AG10803 (cell line): ENCODE measurements at regions not wholly inside any gene's neighbourhood (a gene's known extent, or its start where the extent isn't known, plus 50 kb on each side); places are given as distances from the start of the nearest gene placed in this dataset.

ENCODE experiments used
- DNase-seq: peaks from one replicate; pipeline ENCODE4 v3.0.0; 2010; ENCODE audit warnings: low read depth
- H3K4me3 ChIP-seq: 2 replicates; pipeline ENCODE4 v1.5.1; 2011; ENCODE audit warnings: mild to moderate bottlenecking, low read length, control low read depth
- TF ChIP-seq, protein P1 (sequence below): conservative IDR thresholded peaks from 2 replicates; pipeline ENCODE4 v1.5.1; 2011; ENCODE audit warnings: mild to moderate bottlenecking, low read length, control low read depth, inconsistent platforms

DNA sequence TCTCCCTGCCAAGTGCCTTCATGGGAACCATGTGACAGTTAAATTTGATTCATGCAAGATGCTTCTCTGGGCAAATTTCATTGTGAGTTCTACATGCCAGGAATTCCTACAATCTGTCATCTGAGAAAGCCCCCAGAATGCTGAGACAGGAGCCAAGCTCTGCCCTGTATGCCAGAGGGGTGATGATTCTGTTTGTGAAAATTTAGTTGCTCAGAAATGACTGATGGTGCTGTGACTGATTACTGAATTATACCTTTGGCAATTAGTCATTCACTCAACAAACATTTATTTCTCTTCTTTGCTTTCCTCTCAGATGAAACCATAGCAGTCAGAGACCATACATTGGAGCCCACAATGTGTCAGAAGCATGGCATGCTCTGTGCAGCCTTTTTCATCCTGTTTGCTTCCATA is 69.0 kb upstream of the ZBED5 start:
- TF ChIP-seq, protein P1, sequence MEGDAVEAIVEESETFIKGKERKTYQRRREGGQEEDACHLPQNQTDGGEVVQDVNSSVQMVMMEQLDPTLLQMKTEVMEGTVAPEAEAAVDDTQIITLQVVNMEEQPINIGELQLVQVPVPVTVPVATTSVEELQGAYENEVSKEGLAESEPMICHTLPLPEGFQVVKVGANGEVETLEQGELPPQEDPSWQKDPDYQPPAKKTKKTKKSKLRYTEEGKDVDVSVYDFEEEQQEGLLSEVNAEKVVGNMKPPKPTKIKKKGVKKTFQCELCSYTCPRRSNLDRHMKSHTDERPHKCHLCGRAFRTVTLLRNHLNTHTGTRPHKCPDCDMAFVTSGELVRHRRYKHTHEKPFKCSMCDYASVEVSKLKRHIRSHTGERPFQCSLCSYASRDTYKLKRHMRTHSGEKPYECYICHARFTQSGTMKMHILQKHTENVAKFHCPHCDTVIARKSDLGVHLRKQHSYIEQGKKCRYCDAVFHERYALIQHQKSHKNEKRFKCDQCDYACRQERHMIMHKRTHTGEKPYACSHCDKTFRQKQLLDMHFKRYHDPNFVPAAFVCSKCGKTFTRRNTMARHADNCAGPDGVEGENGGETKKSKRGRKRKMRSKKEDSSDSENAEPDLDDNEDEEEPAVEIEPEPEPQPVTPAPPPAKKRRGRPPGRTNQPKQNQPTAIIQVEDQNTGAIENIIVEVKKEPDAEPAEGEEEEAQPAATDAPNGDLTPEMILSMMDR: no peak
- H3K4me3 ChIP-seq: no peak overlapping the region
- peak; percentile 38 for DNase-seq

DNA sequence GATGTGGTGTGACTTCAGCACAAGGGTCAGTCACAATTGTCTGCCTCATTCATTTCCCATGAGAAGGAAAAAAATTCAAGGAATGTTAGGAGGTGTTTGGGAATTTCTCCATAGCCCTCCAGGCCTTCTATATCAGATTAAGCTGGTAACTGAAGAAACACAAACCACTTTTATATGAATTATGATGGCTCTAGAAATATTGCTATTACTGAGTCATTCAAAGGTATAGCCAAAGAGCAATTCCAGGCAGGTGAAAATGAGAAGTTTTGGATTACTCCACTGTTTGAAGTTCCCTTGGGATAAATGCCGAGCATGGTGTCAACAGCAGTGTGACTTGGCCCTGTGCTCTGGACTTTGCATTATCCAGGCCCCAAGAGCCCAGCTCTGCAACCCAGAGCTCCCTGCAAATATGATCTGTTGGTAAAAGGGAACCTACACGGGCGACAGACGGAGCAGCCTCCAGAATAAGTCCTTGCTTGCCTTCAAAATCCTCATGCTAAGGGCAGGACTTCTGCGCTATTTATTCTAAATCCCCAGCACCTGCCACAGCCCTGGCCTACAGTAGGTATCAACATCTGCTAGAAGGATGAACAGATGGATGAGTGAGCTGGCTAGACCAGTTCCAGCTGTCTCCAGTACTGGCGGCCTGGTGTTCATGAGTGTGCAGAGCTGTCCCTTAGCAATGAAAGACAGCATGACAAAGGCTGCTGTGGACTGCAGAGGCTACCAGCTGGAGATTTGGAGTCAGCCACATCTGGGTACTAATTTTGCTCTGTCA is 67.5 kb upstream of the ZBED5 start:
- no peak overlapping the region for H3K4me3 ChIP-seq
- no peak for DNase-seq
- TF ChIP-seq, protein P1: no peak

DNA sequence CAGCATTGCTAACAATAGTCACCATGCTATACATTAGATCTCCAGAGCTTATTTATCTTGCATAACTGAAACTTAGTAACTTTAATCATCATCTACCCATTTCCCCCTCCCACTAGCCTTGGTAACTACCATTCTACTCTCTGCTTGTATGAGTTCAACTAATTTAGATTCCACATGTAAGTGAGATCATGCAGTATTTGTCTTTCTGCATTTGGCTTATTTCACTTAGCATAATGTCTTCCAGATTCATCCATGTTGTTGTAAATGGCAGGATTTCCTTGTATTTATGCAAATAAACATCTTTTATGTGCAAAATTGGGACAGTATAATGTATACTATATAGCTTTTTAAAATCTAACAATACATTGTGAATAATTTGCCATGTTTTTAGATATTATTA is 66.0 kb upstream of the ZBED5 start:
- DNase-seq: no peak
- H3K4me3 ChIP-seq: no peak overlapping the region
- TF ChIP-seq, protein P1: no peak

DNA sequence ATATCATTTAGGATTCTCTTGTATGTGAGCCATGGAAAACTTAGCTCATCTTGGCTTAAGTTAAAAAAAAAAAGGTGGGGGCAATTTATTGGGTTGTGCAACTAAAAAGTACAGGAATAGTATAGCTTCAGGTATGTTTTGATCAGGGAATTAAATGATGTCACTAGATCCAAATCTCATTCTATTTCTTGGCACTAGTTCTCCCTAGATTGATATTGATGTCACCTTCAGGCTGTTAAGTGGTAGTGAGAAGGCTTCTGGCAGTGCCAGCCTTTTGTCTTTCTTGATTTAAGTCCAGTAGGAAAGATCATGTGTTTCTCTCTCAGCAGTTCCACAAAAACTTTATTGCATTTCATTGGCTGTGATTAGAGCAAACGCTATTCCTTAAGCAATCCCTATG is 65.0 kb upstream of the ZBED5 start:
- TF ChIP-seq, protein P1: no peak

DNA sequence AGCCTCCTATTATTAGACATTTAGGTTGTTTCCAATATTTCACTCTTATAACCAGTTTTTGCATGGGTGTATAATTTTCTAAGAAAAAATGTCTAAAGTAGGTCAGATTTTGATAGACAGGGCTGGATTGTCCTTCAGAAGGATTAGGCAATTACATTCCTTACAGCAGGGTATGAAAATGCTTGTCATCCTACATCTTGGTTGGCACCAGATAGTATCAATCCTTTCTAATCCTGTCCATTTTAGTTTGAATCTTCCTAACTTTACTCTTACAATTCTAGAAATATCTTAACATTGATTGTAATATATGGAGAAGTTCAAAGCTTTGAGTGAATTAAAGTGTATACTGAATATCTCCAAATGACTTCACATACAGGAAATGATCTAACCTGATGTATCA is 63.0 kb upstream of the ZBED5 start:
- no peak overlapping the region for H3K4me3 ChIP-seq
- no peak for DNase-seq
- TF ChIP-seq, protein P1: no peak

More for the DNA sequence above, 65.0 kb upstream of the ZBED5 start:
- no peak for DNase-seq
- H3K4me3 ChIP-seq: no peak overlapping the region

DNA sequence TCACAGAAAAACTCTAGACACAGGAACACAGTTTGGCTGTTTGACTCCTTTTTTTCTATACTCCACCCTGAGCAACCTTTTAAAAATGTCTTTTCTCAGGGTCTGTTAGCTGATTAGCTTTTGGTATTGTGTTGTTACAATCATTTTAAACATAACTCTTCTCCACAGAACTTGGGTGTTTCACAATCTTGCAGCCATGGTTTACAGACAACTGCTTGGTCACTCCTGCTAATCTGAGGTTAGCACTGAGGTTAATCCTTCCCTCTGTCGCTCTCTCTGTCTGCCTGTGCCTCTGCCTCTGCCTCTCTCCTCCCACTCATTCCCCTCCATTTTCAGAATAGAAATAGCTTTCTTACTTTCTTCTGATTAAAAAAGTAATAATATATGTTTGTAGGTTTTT is 62.4 kb upstream of the ZBED5 start:
- DNase-seq: no peak

DNA sequence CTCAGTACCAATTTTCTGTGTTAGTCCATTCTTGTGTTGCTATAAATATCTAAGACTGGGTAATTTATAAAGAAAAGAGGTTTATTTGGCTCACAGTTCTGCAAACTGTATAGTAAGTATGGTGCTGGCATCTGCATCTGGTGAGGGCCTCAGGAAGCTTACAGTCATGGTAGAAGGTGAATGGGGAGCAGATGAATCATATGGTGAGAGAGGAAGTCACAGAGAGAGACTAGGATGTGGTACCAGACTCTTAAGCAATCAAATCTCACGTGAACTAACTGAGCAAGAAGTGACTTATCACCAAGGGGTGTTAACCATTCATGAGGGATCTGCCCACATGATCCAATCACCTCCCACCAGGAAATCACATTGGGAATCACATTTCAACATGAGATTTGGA is 60.8 kb upstream of the ZBED5 start:
- no peak overlapping the region for H3K4me3 ChIP-seq
- no peak for DNase-seq
- TF ChIP-seq, protein P1: no peak

More for the DNA sequence above, 62.4 kb upstream of the ZBED5 start:
- TF ChIP-seq, protein P1: no peak
- H3K4me3 ChIP-seq: no peak overlapping the region
